ENCODE measurements at regions not wholly inside any gene's neighbourhood (a gene's known extent, or its start where the extent isn't known, plus 50 kb on each side); places are given as distances from the start of the nearest gene placed in this dataset.
"Not testable (repeated sequence)": the region's sequence is repeated elsewhere in the genome, so short reads cannot be mapped to it uniquely, and the experiment has no call there.

- TF ChIP-seq CTCF (conservative IDR thresholded peaks at IDR 0.05) (no peak), ZFX (IDR thresholded peaks at IDR 0.05) (no peak)
- no peak overlapping the region for H3K27ac ChIP-seq
Observed at GRCh38 chr1:185541871-185542301, 192.3 kb upstream of the HMCN1 start.

GRCh38 chr1:185540295-185540694, 193.9 kb upstream of the HMCN1 start:
- H3K27ac ChIP-seq, result no peak overlapping the region
- TF ChIP-seq ZFX (IDR thresholded peaks at IDR 0.05) (no peak), CTCF (conservative IDR thresholded peaks at IDR 0.05) (no peak)

GRCh38 chr1:185539277-185539943, 194.8 kb upstream of the HMCN1 start:
- no peak overlapping the region for H3K27ac ChIP-seq
- TF ChIP-seq ZFX (IDR thresholded peaks at IDR 0.05) (no peak), CTCF (conservative IDR thresholded peaks at IDR 0.05) (no peak)

GRCh38 chr1:185538309-185538898, 195.8 kb upstream of the HMCN1 start:
- H3K27ac ChIP-seq, result not testable (repeated sequence)

GRCh38 chr1:185537596-185537995, 196.6 kb upstream of the HMCN1 start:
- H3K27ac ChIP-seq, result no peak overlapping the region
- no peak for TF ChIP-seq ZFX (IDR thresholded peaks at IDR 0.05)
- no peak for TF ChIP-seq CTCF (conservative IDR thresholded peaks at IDR 0.05)

- H3K27ac ChIP-seq, result no peak overlapping the region
- no peak for TF ChIP-seq CTCF (conservative IDR thresholded peaks at IDR 0.05)
- no peak for TF ChIP-seq ZFX (IDR thresholded peaks at IDR 0.05)
Observed at GRCh38 chr1:185536165-185536920, 197.8 kb upstream of the HMCN1 start.

GRCh38 chr1:185535621-185536020, 198.6 kb upstream of the HMCN1 start:
- no peak overlapping the region for H3K27ac ChIP-seq

More at GRCh38 chr1:185535621-185536020, 198.6 kb upstream of the HMCN1 start:
- TF ChIP-seq CTCF (conservative IDR thresholded peaks at IDR 0.05), result no peak
- no peak for TF ChIP-seq ZFX (IDR thresholded peaks at IDR 0.05)

Data from C4-2B (cell line).